Mesothelial cell of epicardium (in vitro differentiated cells): ENCODE measurements at regions not wholly inside any gene's neighbourhood (a gene's known extent, or its start where the extent isn't known, plus 50 kb on each side); places are given as distances from the start of the nearest gene placed in this dataset.

Experiments
- DNase-seq, 2 experiments: peaks; one replicate each; pipeline ENCODE4 v3.0.0; 2021; ENCODE audit warnings: low spot score in 2 of 2; ENCODE audit not compliant: unreplicated experiment in 2 of 2
- H3K27ac Mint-ChIP-seq: 2 replicates; pipeline ENCODE4 v1.8.0; 2021; ENCODE audit warnings: mixed read lengths
- H3K27me3 Mint-ChIP-seq: 2 replicates; pipeline ENCODE4 v1.8.0; 2021; ENCODE audit warnings: low read depth, mixed read lengths
- H3K36me3 Mint-ChIP-seq: 2 replicates; pipeline ENCODE4 v1.8.0; 2021; ENCODE audit warnings: mixed read lengths
- H3K4me1 Mint-ChIP-seq: 2 replicates; pipeline ENCODE4 v1.8.0; 2021; ENCODE audit warnings: mixed read lengths
- H3K4me3 Mint-ChIP-seq: 2 replicates; pipeline ENCODE4 v1.8.0; 2021; ENCODE audit warnings: mild to moderate bottlenecking, moderate library complexity, mixed read lengths
- H3K9me3 Mint-ChIP-seq: 2 replicates; pipeline ENCODE4 v1.8.0; 2021; ENCODE audit warnings: mixed read lengths
- CTCF ChIP-seq: fragments of 200-600 bp; sonication (generic); IDR thresholded peaks from one replicate; pipeline ENCODE4 v1.5.0; 2021; ENCODE audit warnings: antibody characterized with exemption; ENCODE audit not compliant: unreplicated experiment

- H3K36me3 Mint-ChIP-seq: no peaks in the 10 kb centered on the region
- no peak overlapping the region for H3K4me3 Mint-ChIP-seq
- no peak overlapping the region for H3K27ac Mint-ChIP-seq
- TF ChIP-seq CTCF: no peak
- no peaks in the 10 kb centered on the region for H3K27me3 Mint-ChIP-seq
- H3K9me3 Mint-ChIP-seq: peaks cover 9% of the 10 kb centered on the region
- H3K4me1 Mint-ChIP-seq: peaks cover 2% of the 10 kb centered on the region
- DNase-seq: no peak
Measured at GRCh38 chr4:162894387-162894786, 272.3 kb downstream of the NAF1 start.

- H3K27ac Mint-ChIP-seq: no peak overlapping the region
- no peak for TF ChIP-seq CTCF
- H3K9me3 Mint-ChIP-seq: peaks cover 12% of the 10 kb centered on the region
- no peak overlapping the region for H3K4me3 Mint-ChIP-seq
- H3K36me3 Mint-ChIP-seq: no peaks in the 10 kb centered on the region
- peaks cover 2% of the 10 kb centered on the region for H3K4me1 Mint-ChIP-seq
- no peaks in the 10 kb centered on the region for H3K27me3 Mint-ChIP-seq
- no peak for DNase-seq
Measured at GRCh38 chr4:162891788-162892707, 274.6 kb downstream of the NAF1 start.

GRCh38 chr4:162878096-162878495, 288.6 kb downstream of the NAF1 start:
- Mint-ChIP-seq H3K4me1 (peaks cover 2% of the 10 kb centered on the region), H3K27me3 (no peaks in the 10 kb centered on the region), H3K4me3 (no peak overlapping the region), H3K36me3 (no peaks in the 10 kb centered on the region), H3K27ac (no peak overlapping the region), H3K9me3 (no peaks in the 10 kb centered on the region)
- no peak for DNase-seq
- TF ChIP-seq CTCF: no peak

GRCh38 chr4:162874748-162875147, 291.9 kb downstream of the NAF1 start:
- Mint-ChIP-seq H3K9me3 (peaks cover under 1% of the 10 kb centered on the region), H3K27ac (no peak overlapping the region), H3K36me3 (no peaks in the 10 kb centered on the region), H3K4me1 (peaks cover 2% of the 10 kb centered on the region), H3K4me3 (no peak overlapping the region), H3K27me3 (no peaks in the 10 kb centered on the region)
- TF ChIP-seq CTCF: no peak
- DNase-seq: no peak

- Mint-ChIP-seq H3K9me3 (peaks cover 11% of the 10 kb centered on the region), H3K27ac (no peak overlapping the region), H3K27me3 (no peaks in the 10 kb centered on the region), H3K4me1 (peaks cover 2% of the 10 kb centered on the region), H3K36me3 (no peaks in the 10 kb centered on the region), H3K4me3 (no peak overlapping the region)
- DNase-seq: no peak
- TF ChIP-seq CTCF: no peak
Measured at GRCh38 chr4:162871990-162872389, 294.7 kb downstream of the NAF1 start.
